Upper lobe of left lung (tissue), 6 donors: ENCODE measurements at regions not wholly inside any gene's neighbourhood (a gene's known extent, or its start where the extent isn't known, plus 50 kb on each side); places are given as distances from the start of the nearest gene placed in this dataset.

Experiments used
- ATAC-seq, 2 donors: fragments of 200-7000 bp; cut with Tn5 transposase; one replicate each; pipeline ENCODE4 v1.9.1; 2022; ENCODE audit warnings: mild to moderate bottlenecking in 2 of 2, moderate library complexity in 2 of 2; ENCODE audit not compliant: low FRiP score in 2 of 2
- DNase-seq, 2 donors: peaks; one replicate each; pipeline ENCODE4 v3.0.0-alpha.2; 2019 to 2020
- H3K27ac ChIP-seq, 4 donors: fragments of 200-600 bp; sonication (generic); one replicate each; pipeline ENCODE4 v1.5.1; 2016 to 2019
- H3K27me3 ChIP-seq, 4 donors: fragments of 200-600 bp; sonication (generic); one replicate each; pipeline ENCODE4 v1.5.1; 2017 to 2019
- H3K36me3 ChIP-seq, 4 donors: fragments of 200-600 bp; sonication (generic); one replicate each; pipeline ENCODE4 v1.5.1; 2016 to 2019
- H3K4me1 ChIP-seq, 4 donors: fragments of 200-600 bp; sonication (generic); one replicate each; pipeline ENCODE4 v1.5.1; 2018 to 2019
- H3K4me3 ChIP-seq, 4 donors: fragments of 200-600 bp; sonication (generic); one replicate each; pipeline ENCODE4 v1.5.1; 2017 to 2019; ENCODE audit warnings: mild to moderate bottlenecking in 2 of 4, moderate library complexity in 1 of 4
- H3K9me3 ChIP-seq, 4 donors: fragments of 200-600 bp; sonication (generic); one replicate each; pipeline ENCODE4 v1.5.1; 2018 to 2019
- EP300 ChIP-seq, 4 donors: sonication (generic); formaldehyde crosslinking; IDR thresholded peaks; one replicate each; pipeline ENCODE4 v1.5.1; 2017; ENCODE audit warnings: antibody characterized with exemption in 4 of 4, control low read depth in 2 of 4
- POLR2A ChIP-seq, 4 donors: fragments of 450-650 bp; IDR thresholded peaks; one replicate each; pipeline ENCODE4 v1.5.1; 2016 to 2017; ENCODE audit warnings: antibody characterized with exemption in 4 of 4, mild to moderate bottlenecking in 2 of 4
- POLR2AphosphoS5 ChIP-seq, 2 donors: sonication (generic); formaldehyde crosslinking; IDR thresholded peaks; one replicate each; pipeline ENCODE4 v1.5.1; 2017; ENCODE audit warnings: antibody characterized with exemption in 2 of 2
- WGBS, 2 donors: methylation state at CpG; one replicate each; pipeline ENCODE4 v1.1.5; 2017 to 2018; 5-methylcytosine and 5-hydroxymethylcytosine counted together
- TF ChIP-seq, protein P1 (sequence below), 6 experiments: fragments of 450-650 bp in 4 of 6; fragments of 200-600 bp in 2 of 6; sonication (generic) in 2 of 6; IDR thresholded peaks; one replicate each; pipeline ENCODE4 v1.5.1; 2016 to 2019; ENCODE audit warnings: antibody characterized with exemption in 6 of 6
- donor health status: DM: no; HTN: no; CAD: no; lungs with moderate emphysema.
- donor health status: DM: no; HTN: yes; CAD: no; lungs with severe emphysema.

DNA sequence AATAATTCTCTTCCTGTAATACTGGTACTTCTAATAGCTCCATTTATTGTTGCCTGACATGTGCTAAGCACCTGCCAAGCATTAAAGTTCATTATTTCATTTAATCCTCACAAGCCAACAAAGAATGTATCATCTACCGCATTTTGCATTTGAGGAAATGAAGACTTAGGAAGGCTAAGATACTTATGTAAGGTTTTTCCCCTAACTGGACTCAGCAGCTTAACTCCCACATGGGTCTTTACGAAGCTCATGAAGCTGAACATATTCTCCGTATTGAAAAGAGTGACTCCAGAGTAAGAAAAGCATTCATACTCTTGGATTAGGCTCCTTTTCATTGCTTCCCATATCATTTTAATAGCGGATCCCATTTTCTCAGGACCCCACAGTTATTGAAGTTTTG, 155.7 kb upstream of the TMEM72 start:
- Histone ChIP-seq H3K27me3 (no peaks in the 10 kb centered on the region), H3K27ac (no peak overlapping the region), H3K9me3 (no peaks in the 10 kb centered on the region), H3K4me3 (no peak overlapping the region), H3K36me3 (no peaks in the 10 kb centered on the region), H3K4me1 (no peaks in the 10 kb centered on the region)
- ATAC-seq (no peak), DNase-seq (no peak)
- TF ChIP-seq POLR2AphosphoS5 (IDR thresholded peaks at IDR 0.05) (no peak), EP300 (IDR thresholded peaks at IDR 0.05) (no peak), POLR2A (IDR thresholded peaks at IDR 0.05) (no peak)
- TF ChIP-seq, protein P1, sequence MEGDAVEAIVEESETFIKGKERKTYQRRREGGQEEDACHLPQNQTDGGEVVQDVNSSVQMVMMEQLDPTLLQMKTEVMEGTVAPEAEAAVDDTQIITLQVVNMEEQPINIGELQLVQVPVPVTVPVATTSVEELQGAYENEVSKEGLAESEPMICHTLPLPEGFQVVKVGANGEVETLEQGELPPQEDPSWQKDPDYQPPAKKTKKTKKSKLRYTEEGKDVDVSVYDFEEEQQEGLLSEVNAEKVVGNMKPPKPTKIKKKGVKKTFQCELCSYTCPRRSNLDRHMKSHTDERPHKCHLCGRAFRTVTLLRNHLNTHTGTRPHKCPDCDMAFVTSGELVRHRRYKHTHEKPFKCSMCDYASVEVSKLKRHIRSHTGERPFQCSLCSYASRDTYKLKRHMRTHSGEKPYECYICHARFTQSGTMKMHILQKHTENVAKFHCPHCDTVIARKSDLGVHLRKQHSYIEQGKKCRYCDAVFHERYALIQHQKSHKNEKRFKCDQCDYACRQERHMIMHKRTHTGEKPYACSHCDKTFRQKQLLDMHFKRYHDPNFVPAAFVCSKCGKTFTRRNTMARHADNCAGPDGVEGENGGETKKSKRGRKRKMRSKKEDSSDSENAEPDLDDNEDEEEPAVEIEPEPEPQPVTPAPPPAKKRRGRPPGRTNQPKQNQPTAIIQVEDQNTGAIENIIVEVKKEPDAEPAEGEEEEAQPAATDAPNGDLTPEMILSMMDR (IDR thresholded peaks at IDR 0.05): no peak
- WGBS, 2 donors: 92% methylated on average over 4 of the region's 4 CpGs

DNA sequence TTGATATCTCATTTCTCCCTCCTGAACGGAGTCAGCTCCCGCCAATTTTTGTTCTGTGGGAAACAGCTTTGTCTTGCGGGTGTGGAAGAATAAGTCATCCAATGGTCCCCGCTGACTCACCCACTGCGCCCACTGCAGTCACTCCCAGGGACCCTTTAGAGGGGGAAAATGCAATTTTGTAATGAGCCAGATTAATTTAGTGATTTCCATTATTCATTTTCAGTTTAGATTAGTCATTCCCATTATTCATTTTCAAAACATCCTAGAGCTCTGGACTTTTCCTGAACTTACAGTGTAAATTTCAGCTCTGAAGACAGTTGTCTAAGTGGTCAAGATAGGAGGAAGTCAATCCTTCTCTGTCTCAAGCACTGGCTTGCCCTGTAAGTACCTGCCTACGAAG, 154.9 kb upstream of the TMEM72 start:
- WGBS, 2 donors: 88 to 92% methylated on average over 6 of the region's 6 CpGs
- TF ChIP-seq, protein P1 (IDR thresholded peaks at IDR 0.05): no peak
- TF ChIP-seq POLR2AphosphoS5 (IDR thresholded peaks at IDR 0.05): no peak
- peak in 1 of 2 donors; percentile 80 for ATAC-seq

DNA sequence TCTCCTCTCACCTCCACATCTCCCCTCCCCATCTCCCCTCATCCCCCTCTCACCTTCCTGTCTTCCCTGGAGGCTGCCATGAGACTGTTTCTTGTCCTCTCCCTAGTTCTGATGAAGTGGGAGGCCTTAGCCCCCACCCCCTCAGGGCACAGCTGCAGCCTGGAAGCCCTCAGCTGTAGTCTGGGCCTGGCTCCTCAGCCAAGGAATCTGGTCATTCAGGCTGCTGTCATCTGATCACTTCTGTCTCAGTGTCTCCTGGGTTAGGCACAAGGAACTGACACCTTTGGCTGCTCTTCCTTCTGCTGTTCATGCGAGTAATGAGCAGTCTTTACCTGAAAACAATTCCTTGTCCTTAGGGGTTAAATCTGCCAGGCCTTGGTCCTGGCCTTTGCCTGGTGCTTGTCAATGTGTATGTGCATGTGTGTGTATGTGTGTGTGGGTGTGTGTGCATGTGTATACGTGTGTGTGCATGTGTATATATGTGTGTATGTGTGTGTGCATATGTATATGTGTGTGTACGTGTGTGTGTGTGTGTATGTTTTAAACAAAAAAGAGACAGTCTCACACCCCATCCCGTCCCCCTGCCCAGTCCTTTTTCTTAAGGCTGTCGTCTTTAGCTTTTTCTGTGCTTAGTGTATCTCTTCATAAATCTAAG, 153.5 kb upstream of the TMEM72 start:
- no peak for DNase-seq
- WGBS, 2 donors: 83 to 88% methylated on average over 5 of the region's 5 CpGs
- no peak for ATAC-seq
- H3K27ac ChIP-seq: no peak overlapping the region
- no peaks in the 10 kb centered on the region for H3K4me1 ChIP-seq
- H3K36me3 ChIP-seq: no peaks in the 10 kb centered on the region
- no peak overlapping the region for H3K4me3 ChIP-seq
- TF ChIP-seq, protein P1 (IDR thresholded peaks at IDR 0.05): no peak
- TF ChIP-seq EP300 (IDR thresholded peaks at IDR 0.05): no peak
- TF ChIP-seq POLR2AphosphoS5 (IDR thresholded peaks at IDR 0.05): no peak
- TF ChIP-seq POLR2A (IDR thresholded peaks at IDR 0.05): no peak
- H3K9me3 ChIP-seq: no peaks in the 10 kb centered on the region
- H3K27me3 ChIP-seq: no peaks in the 10 kb centered on the region

More for the DNA sequence above, 154.9 kb upstream of the TMEM72 start:
- no peaks in the 10 kb centered on the region for H3K36me3 ChIP-seq
- H3K4me3 ChIP-seq: no peak overlapping the region
- H3K27ac ChIP-seq: no peak overlapping the region
- DNase-seq: no peak
- no peaks in the 10 kb centered on the region for H3K27me3 ChIP-seq
- H3K9me3 ChIP-seq: no peaks in the 10 kb centered on the region
- no peaks in the 10 kb centered on the region for H3K4me1 ChIP-seq

DNA sequence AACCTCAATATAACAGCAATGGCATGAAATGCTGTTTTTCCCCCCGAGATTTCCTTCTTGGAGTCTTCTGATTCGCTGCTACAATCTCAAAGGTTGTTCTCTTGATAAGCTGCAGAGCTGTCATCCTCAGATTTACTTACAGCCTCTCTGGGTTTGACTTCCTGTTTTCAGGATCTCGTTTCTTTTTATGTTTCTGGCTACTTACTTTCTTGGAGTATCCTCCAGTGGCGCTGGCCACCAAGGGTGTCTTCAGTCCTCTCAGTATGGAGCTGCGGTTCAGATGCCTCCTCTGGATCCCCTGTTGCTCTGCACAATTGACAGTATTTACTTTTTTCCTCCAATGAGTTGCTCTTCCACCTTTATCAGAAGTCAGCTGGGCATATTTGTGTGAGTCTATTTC, 152.0 kb upstream of the TMEM72 start:
- Histone ChIP-seq H3K36me3 (no peaks in the 10 kb centered on the region), H3K4me3 (no peak overlapping the region), H3K27ac (no peak overlapping the region), H3K27me3 (no peaks in the 10 kb centered on the region), H3K9me3 (no peaks in the 10 kb centered on the region), H3K4me1 (no peaks in the 10 kb centered on the region)
- DNase-seq: no peak
- TF ChIP-seq, protein P1 (IDR thresholded peaks at IDR 0.05): no peak
- TF ChIP-seq POLR2A (IDR thresholded peaks at IDR 0.05): no peak
- TF ChIP-seq EP300 (IDR thresholded peaks at IDR 0.05): no peak
- no peak for TF ChIP-seq POLR2AphosphoS5 (IDR thresholded peaks at IDR 0.05)
- ATAC-seq: no peak
- 34 to 45% methylated on average over 5 of the region's 5 CpGs for WGBS, 2 donors

DNA sequence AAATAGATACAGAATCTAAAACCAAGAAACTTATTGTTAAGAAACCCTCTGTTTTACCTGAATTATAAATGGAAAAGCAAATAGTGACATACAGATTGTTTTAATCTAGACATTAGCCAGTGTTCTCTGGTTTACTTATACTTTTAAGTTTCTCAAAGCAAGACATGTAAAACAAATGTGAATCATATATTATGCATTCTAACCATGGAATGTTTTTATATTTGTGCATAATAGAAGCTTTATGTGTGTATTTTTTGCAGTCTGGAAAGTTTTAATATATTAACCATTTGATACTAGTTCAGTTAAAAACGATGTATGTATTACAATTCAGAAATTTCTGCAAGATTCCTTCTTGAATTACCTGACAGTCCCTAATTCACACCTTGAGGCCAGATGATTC, 150.6 kb upstream of the TMEM72 start:
- TF ChIP-seq EP300 (IDR thresholded peaks at IDR 0.05) (no peak), POLR2AphosphoS5 (IDR thresholded peaks at IDR 0.05) (no peak), POLR2A (IDR thresholded peaks at IDR 0.05) (no peak)
- TF ChIP-seq, protein P1 (IDR thresholded peaks at IDR 0.05): no peak
- Histone ChIP-seq H3K27ac (no peak overlapping the region), H3K27me3 (no peaks in the 10 kb centered on the region), H3K9me3 (no peaks in the 10 kb centered on the region), H3K4me3 (no peak overlapping the region), H3K36me3 (no peaks in the 10 kb centered on the region), H3K4me1 (peaks cover 0 to 6% (median 0%) of the 10 kb centered on the region in 4 donors)
- ATAC-seq (no peak), DNase-seq (no peak)
- 78 to 81% methylated on average over 1 of the region's 1 CpG for WGBS, 2 donors
